GM18508 (cell line): ENCODE measurements at regions not wholly inside any gene's neighbourhood (a gene's known extent, or its start where the extent isn't known, plus 50 kb on each side); places are given as distances from the start of the nearest gene placed in this dataset.

Experiments used
- ATAC-seq: cut with Tn5 transposase; IDR thresholded peaks from one replicate; pipeline ENCODE4 v1.9.1; 2021; ENCODE audit warnings: moderate number of reproducible peaks; ENCODE audit not compliant: insufficient read depth, unreplicated experiment

DNA sequence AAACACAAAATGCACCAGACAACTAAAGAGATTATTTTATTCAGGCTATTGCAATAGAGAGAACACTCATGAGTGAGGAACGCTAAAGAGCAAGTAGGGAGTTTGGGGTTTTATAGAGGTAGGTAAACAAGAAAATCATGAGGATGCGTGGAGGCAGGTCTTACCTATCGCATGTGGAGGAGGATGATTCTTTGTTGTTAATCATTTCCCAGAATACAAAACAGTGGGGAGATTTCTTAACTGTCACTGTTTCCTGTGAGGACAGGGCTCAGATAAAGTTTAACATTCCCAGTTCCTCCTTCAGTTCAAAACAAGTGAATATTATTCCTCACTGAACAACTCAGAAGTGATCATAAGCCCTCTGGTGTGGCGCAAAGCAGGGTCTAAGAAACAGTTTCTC lies 156.1 kb upstream of the MGAT5 start:
- ATAC-seq, result no peak

- ATAC-seq, result no peak
Observed at GRCh38 chr2:134098321-134098720, 155.6 kb upstream of the MGAT5 start.

- ATAC-seq, result no peak
Observed at GRCh38 chr2:134099273-134099672, 154.6 kb upstream of the MGAT5 start.

- ATAC-seq, result no peak
Observed at GRCh38 chr2:134103196-134103595, 150.7 kb upstream of the MGAT5 start.

DNA sequence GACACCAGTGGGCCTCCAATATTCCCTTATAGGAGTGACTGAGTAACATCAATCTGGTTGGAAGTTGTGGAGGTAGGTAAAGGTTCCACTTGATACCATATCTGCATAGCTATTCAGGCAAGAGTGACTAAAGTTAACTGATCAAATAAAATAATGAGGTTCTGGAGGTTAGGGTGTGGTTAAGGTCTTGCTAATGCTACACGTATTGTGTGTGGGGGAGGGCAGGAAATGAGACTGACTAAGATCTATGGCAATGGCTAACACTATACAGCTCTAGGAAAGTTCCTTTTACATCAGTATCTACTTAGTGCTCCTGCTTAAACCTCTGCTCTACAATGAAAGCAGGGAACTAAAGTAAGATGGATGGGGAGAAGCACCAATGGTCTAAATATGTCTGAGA lies 149.1 kb upstream of the MGAT5 start:
- no peak for ATAC-seq

- no peak for ATAC-seq
Observed at GRCh38 chr2:134107402-134107801, 146.5 kb upstream of the MGAT5 start.

DNA sequence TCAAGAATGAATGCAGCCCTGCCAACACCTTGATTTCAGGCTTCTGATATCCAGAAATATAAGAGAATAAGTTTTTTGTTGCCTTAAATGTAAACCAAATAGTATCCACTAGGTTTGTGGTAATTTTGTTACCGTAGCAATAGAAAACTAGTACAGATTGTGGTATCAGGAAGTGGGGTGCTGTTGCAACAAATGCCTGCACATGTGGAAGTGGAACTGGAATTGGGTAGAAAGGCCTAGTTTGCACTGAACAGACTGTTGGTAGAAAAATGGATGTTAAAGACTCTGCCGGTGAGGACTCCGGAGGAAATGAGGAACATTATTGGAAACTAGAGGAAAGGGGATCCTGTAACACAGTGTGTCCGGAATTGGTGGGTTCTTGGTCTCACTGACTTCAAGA lies 145.8 kb upstream of the MGAT5 start:
- no peak for ATAC-seq

- no peak for ATAC-seq
Observed at GRCh38 chr2:134109246-134109645, 144.6 kb upstream of the MGAT5 start.

GRCh38 chr2:134109725-134110124 lies 144.1 kb upstream of the MGAT5 start:
- ATAC-seq, result no peak

GRCh38 chr2:134110532-134110931 lies 143.3 kb upstream of the MGAT5 start:
- ATAC-seq, result no peak

GRCh38 chr2:134117676-134118075 lies 136.2 kb upstream of the MGAT5 start:
- no peak for ATAC-seq

DNA sequence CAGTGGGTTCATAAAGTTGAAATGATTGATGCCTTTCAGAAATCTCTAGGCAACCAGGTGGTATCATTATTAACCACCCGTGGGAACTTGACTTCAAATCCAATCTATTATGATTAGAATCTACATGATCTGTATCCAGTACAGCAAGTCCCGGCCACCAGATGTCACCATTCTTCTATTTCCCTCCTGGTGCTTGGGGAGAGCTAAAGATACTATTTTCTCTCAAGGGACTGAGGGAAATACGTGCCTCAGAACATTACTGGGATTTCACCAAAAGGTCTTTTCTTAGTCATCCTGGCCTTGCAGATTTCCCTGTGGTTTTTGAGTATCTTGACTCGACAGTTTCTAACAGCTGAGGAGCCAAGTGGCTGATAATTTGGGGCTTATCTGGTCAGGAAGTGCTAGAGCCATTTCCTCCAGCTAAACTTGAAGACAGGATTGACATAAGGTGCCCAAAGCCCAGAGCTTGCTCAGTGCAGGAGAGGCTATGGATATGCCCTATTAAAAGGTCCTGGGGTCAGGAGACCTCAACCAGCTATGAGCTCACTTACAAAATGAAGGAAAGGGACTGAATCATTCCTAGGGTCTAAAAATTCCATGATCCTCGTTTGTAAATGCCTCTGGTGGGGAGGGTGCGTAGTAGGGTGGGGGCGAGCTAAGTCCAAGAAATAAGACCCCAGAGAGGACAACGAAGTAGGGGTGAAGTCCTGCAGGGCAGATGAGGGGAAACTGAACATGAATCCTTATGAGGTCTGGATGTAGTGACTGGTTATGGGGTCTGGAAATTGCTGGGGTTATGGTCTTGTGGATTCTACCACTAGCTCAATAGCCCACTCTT lies 135.4 kb upstream of the MGAT5 start:
- ATAC-seq, result peak; percentile 60

- ATAC-seq, result peak; percentile 10
Observed at GRCh38 chr2:134119117-134119712, 134.7 kb upstream of the MGAT5 start.

GRCh38 chr2:134119713-134120405 lies 134.0 kb upstream of the MGAT5 start:
- ATAC-seq, result peak; percentile 31

- ATAC-seq, result no peak
Observed at GRCh38 chr2:134120406-134120732, 133.5 kb upstream of the MGAT5 start.

- no peak for ATAC-seq
Observed at GRCh38 chr2:134120733-134121630, 132.9 kb upstream of the MGAT5 start.

DNA sequence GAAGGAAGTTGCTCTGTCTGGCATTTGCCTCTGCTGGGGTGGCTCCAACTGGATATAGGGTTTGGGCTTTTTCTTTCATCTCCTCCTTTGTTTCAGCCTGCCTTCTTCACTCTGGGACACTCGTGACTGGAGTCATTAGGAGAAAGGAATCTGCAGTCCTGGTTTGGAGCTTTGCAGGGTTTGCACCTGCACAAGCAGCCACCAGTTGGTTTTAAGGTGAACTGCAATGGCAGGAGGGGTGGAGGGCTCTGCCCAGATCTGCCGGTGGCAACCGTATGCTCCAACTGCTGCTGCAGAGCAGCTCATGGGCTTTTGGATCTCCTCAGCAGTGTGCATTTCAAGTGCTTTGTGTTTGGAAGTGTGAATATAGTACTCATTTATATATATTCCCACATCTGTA lies 131.3 kb upstream of the MGAT5 start:
- no peak for ATAC-seq

DNA sequence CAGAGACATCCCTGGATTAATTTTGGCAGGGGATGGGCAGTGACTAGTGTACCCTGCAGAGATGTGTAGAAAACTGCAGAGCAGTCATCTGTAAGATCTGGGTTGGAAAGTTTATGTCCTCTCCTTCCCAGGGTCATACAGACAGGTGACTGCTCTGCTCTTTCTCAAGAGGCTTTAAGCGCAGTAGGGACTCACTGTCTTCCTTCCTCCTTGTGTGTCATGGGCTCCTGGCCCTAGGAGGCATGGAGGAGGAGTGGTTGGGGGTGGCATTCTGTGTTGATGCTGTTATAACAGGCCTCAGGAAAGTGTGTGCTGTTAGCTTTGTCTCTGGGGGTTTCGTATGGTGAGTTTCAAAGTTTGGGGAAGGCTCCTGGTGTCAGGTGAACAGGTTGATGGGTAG lies 130.5 kb upstream of the MGAT5 start:
- ATAC-seq, result no peak

DNA sequence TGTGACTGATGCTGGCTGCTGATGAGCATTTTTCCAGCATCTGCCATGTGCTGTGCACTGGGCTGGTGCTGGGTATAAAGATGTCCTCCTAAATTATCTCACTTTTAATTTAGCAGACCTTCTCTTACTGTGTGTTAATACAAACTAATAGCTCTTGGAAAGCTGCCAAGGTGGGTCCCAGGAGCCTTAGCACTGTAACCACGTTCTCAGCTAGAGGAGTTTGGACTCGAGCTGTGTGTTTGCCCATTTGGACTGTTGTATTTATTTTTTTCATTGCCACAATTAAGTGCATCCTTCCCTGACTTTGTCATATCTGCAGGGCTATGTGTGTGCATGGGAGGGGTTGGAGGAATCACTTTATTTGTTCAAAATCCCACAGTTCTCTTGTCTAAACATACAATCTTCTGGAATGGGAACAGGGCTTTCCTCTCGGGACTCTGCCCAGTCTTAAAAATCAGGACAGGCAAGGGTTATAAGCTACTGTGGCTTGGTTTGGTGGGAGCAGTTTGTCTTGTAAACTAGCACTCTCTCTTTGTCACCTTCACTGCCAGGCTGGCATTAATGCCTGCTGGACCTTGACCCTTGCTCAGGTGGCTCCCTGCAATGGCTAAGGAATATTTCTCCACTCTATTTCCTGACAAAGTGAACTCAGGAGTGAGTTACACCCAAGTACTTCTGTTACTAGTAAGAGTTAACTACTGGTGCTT lies 129.7 kb upstream of the MGAT5 start:
- ATAC-seq, result no peak

DNA sequence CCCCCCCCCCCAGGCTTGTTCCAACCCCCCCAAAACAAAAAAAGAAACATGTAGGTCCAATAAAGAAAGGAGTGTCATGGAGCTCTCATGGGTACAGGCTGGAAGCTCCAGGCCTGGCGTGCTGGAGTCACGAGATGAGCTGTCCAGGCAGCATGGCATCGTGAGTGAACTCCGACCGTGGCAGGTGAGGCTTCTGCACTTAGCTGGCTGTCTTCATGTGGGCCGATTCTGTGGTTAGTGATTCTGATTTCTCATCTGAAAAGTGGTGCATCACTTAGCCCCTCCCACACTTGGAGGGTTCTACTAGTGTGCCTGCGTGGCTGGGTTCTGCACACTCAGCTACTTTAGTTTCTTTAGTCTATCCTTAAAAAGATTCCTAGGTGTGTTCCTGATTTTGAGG lies 126.4 kb upstream of the MGAT5 start:
- no peak for ATAC-seq
